Subcutaneous abdominal adipose tissue (tissue), 5 donors: ENCODE measurements at regions not wholly inside any gene's neighbourhood (a gene's known extent, or its start where the extent isn't known, plus 50 kb on each side); places are given as distances from the start of the nearest gene placed in this dataset.

Source experiments
- H3K27ac ChIP-seq: one replicate; pipeline ENCODE4 v1.7.0; 2013; ENCODE audit warnings: low read depth, mild to moderate bottlenecking, inconsistent platforms, low read length, moderate library complexity
- H3K27me3 ChIP-seq, 5 donors: one replicate each; pipeline ENCODE4 v1.7.0; 2013; ENCODE audit warnings: low read length in 5 of 5, inconsistent platforms in 1 of 5; ENCODE audit not compliant: control insufficient read depth in 5 of 5, insufficient read depth in 4 of 5
- H3K36me3 ChIP-seq, 5 donors: one replicate each; pipeline ENCODE4 v1.7.0; 2013; ENCODE audit warnings: low read length in 5 of 5; ENCODE audit not compliant: control insufficient read depth in 5 of 5, insufficient read depth in 5 of 5
- H3K4me1 ChIP-seq, 5 donors: one replicate each; pipeline ENCODE4 v1.7.0; 2013; ENCODE audit warnings: low read length in 5 of 5, mild to moderate bottlenecking in 3 of 5, moderate library complexity in 1 of 5; ENCODE audit not compliant: control insufficient read depth in 5 of 5, insufficient read depth in 5 of 5
- H3K4me3 ChIP-seq, 5 donors: one replicate each; pipeline ENCODE4 v1.7.0; 2013; ENCODE audit warnings: low read length in 5 of 5, low read depth in 1 of 5
- H3K9ac ChIP-seq, 5 donors: one replicate each; pipeline ENCODE4 v1.7.0; 2013; ENCODE audit warnings: low read length in 5 of 5, mild to moderate bottlenecking in 4 of 5, moderate library complexity in 3 of 5
- H3K9me3 ChIP-seq, 5 donors: one replicate each; pipeline ENCODE4 v1.7.0; 2013; ENCODE audit warnings: low read length in 5 of 5; ENCODE audit not compliant: control insufficient read depth in 5 of 5
- donor health status: healthy.
- donor health status: healthy.
- donor health status: healthy.
- donor health status: healthy.
- donor health status: healthy.

DNA sequence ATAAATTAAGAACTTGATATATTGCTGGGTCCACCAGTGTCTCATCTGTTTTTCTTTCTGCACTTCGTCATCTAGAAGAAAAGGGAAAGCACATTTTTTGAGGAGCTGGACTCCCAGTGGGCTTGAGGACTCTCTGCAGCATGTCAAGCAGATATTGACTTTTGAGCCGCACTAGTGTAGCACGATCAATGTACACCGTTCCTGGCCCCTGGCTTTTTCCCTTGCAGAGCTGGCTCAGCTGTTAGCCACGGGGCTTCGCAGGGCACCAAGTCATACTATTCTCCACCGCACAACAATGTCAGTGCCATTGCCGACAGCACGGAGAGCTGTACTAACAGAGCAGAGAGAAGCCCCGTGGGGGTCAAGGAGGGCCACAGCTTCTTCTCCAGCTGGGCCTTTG lies 235.4 kb upstream of the HABP2 start:
- Histone ChIP-seq H3K9ac (no peak overlapping the region), H3K27ac (no peak overlapping the region), H3K36me3 (no peaks in the 10 kb centered on the region), H3K4me3 (no peak overlapping the region), H3K9me3 (no peaks in the 10 kb centered on the region), H3K27me3 (no peaks in the 10 kb centered on the region), H3K4me1 (peaks cover 0 to 17% (median 3%) of the 10 kb centered on the region in 5 donors)

DNA sequence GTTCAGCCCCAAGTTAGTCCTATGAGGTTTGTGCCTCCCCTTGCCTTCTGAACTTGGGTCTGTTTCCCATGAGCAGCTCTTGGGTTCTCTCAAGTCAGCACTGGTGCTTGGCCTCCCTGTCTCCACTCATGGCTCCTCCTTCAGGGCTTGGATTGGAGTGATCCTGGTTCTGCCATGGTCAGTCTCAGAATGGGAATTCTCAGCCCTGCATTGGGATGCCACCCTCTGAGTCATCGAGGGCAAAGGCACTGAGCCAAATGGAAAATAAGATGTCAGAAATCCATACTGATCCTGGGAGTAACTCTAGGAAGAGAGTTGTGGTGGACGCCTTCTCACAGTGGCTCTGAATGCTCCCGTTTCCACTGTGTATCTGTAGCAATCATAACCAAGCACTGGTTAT lies 233.4 kb upstream of the HABP2 start:
- no peak overlapping the region for H3K4me3 ChIP-seq
- H3K4me1 ChIP-seq: peaks cover 0 to 19% (median 3%) of the 10 kb centered on the region in 5 donors
- H3K9ac ChIP-seq: no peak overlapping the region
- H3K27ac ChIP-seq: no peak overlapping the region
- H3K27me3 ChIP-seq: no peaks in the 10 kb centered on the region
- H3K9me3 ChIP-seq: no peaks in the 10 kb centered on the region
- no peaks in the 10 kb centered on the region for H3K36me3 ChIP-seq

DNA sequence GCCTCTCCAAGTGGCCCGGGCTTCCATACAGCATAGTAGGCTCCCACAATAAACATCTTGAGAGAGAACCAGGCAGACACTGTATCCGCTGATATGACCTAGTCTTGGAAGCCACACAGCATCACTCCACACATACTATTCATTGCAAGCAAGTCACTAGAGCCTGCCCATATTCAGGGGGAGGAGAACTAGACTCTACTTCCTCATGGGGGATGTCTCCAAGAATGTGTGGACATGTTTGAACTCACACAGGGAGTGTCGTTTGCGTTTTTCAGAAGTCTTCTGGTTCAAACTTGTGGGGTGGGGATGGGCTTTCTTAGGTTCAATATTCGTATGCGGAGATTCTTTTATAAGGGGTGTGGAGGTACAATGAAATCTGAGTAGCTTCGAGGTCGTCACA lies 232.6 kb upstream of the HABP2 start:
- H3K27me3 ChIP-seq: no peaks in the 10 kb centered on the region
- H3K4me3 ChIP-seq: no peak overlapping the region
- H3K9ac ChIP-seq: no peak overlapping the region
- H3K27ac ChIP-seq: no peak overlapping the region
- peaks cover 0 to 19% (median 3%) of the 10 kb centered on the region in 5 donors for H3K4me1 ChIP-seq
- H3K36me3 ChIP-seq: no peaks in the 10 kb centered on the region
- H3K9me3 ChIP-seq: no peaks in the 10 kb centered on the region

- Histone ChIP-seq H3K9ac (no peak overlapping the region), H3K4me3 (no peak overlapping the region), H3K27ac (no peak overlapping the region), H3K4me1 (peaks cover 2 to 19% (median 3%) of the 10 kb centered on the region in 5 donors), H3K36me3 (no peaks in the 10 kb centered on the region), H3K27me3 (no peaks in the 10 kb centered on the region), H3K9me3 (no peaks in the 10 kb centered on the region)
Observed at GRCh38 chr10:113320987-113321386, 231.9 kb upstream of the HABP2 start.

GRCh38 chr10:113322843-113323242 lies 230.0 kb upstream of the HABP2 start:
- peaks cover 2 to 27% (median 11%) of the 10 kb centered on the region in 5 donors for H3K4me1 ChIP-seq
- H3K36me3 ChIP-seq: no peaks in the 10 kb centered on the region
- H3K27ac ChIP-seq: no peak overlapping the region
- H3K9ac ChIP-seq: no peak overlapping the region
- H3K27me3 ChIP-seq: no peaks in the 10 kb centered on the region
- no peaks in the 10 kb centered on the region for H3K9me3 ChIP-seq
- no peak overlapping the region for H3K4me3 ChIP-seq

DNA sequence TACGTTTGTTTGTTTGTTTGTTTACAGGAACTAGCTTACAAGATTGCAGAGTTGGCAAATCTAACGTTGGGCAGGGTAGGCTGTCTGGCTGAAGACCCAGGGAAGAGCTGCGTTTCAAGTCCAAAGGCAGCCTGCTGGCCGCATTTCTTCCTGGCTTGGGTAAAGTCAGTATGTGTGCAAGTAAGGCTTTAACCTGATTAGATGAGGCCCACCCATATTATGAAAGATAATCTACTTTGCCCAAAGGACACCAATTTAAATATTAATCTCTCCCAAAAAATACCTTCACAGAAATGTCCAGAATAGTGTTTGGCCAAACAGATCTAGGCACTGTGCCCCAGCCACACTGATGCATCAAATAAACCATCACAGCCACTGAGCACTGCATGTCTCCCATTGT lies 228.9 kb upstream of the HABP2 start:
- Histone ChIP-seq H3K27ac (no peak overlapping the region), H3K4me3 (no peak overlapping the region), H3K36me3 (no peaks in the 10 kb centered on the region), H3K9ac (no peak overlapping the region), H3K9me3 (no peaks in the 10 kb centered on the region), H3K27me3 (no peaks in the 10 kb centered on the region), H3K4me1 (peaks cover 2 to 27% (median 11%) of the 10 kb centered on the region in 5 donors)

GRCh38 chr10:113326160-113327111 lies 226.4 kb upstream of the HABP2 start:
- Histone ChIP-seq H3K27ac (peak overlapping the region; percentile 80), H3K9me3 (no peaks in the 10 kb centered on the region), H3K27me3 (no peaks in the 10 kb centered on the region), H3K4me1 (peaks cover 0 to 23% (median 16%) of the 10 kb centered on the region in 5 donors), H3K4me3 (no peak overlapping the region), H3K36me3 (no peaks in the 10 kb centered on the region), H3K9ac (peak overlapping the region in 2 of 5 donors; percentile 30 to 70)

DNA sequence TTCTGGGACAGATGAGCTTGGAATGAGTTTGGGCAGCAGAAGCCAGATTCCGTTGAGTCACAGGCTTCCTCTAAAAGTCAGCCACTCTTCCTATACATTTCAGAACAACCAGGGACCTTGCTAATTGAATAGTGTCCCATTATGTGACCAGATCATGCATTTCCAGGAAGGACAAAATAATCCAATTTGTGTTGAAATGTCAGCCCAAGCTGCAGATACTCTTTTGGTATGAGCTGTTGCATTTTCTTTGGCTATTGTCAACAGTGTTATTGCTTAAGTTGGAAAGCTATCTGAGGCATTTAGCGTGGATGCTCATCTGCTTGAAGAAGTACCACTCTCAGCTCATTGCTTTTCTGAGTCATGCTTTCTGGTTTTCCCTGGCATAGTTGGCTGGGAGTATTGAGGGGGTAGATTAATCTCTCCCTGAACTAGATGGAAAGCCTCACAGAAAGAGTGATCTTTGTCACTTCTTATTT lies 223.7 kb upstream of the HABP2 start:
- no peaks in the 10 kb centered on the region for H3K36me3 ChIP-seq
- H3K9ac ChIP-seq: no peak overlapping the region
- no peak overlapping the region for H3K4me3 ChIP-seq
- H3K4me1 ChIP-seq: peaks cover 0 to 18% (median 12%) of the 10 kb centered on the region in 5 donors
- H3K27ac ChIP-seq: no peak overlapping the region
- peaks cover 0 to 3% (median 0%) of the 10 kb centered on the region in 5 donors for H3K9me3 ChIP-seq
- H3K27me3 ChIP-seq: no peaks in the 10 kb centered on the region

GRCh38 chr10:113331961-113332360 lies 220.9 kb upstream of the HABP2 start:
- Histone ChIP-seq H3K9me3 (peaks cover 0 to 7% (median 0%) of the 10 kb centered on the region in 5 donors), H3K9ac (no peak overlapping the region), H3K27ac (no peak overlapping the region)

DNA sequence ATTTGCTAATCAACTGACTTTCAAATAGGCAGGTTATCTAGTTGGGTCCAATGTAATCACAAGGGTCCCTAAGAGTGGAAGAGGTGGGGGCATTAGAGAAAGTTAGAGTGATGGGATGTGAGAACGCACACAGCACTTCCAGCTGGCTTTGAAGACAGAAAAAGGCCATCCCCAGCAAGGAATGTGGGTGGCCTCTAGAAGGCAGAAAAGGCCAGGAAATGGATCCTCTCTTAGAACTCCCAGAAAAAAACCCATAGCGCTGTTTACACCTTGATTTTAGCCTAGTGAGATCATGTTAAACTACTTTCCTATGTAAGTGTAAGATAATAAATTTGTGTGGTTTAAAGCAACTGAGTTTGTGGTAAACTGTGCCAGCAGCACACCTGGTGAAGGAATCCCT lies 219.5 kb upstream of the HABP2 start:
- H3K27me3 ChIP-seq: peaks cover 0 to 2% (median 0%) of the 10 kb centered on the region in 5 donors
- no peak overlapping the region for H3K27ac ChIP-seq
- no peak overlapping the region for H3K4me3 ChIP-seq
- H3K9me3 ChIP-seq: peaks cover 0 to 7% (median 0%) of the 10 kb centered on the region in 5 donors
- H3K36me3 ChIP-seq: no peaks in the 10 kb centered on the region
- no peak overlapping the region for H3K9ac ChIP-seq
- H3K4me1 ChIP-seq: peaks cover 0 to 4% (median 3%) of the 10 kb centered on the region in 5 donors

More at GRCh38 chr10:113331961-113332360, 220.9 kb upstream of the HABP2 start:
- H3K4me3 ChIP-seq: no peak overlapping the region
- no peaks in the 10 kb centered on the region for H3K36me3 ChIP-seq
- peaks cover 0 to 6% (median 5%) of the 10 kb centered on the region in 5 donors for H3K4me1 ChIP-seq
- H3K27me3 ChIP-seq: no peaks in the 10 kb centered on the region
